Neural progenitor cell (in vitro differentiated cells): ENCODE measurements at regions not wholly inside any gene's neighbourhood (a gene's known extent, or its start where the extent isn't known, plus 50 kb on each side); places are given as distances from the start of the nearest gene placed in this dataset.

Experiments used
- DNase-seq: peaks from one replicate; pipeline ENCODE4 v3.0.0-alpha.2; 2016; ENCODE audit warnings: low spot score
- H2AFZ ChIP-seq: fragments of 200-600 bp; sonication (generic); replicated peaks from 2 replicates; pipeline ENCODE4 v1.6.1; 2016; ENCODE audit warnings: antibody characterized with exemption
- H3F3A ChIP-seq: fragments of 200-600 bp; sonication (generic); 2 replicates; pipeline ENCODE4 v1.6.1; 2016; ENCODE audit warnings: antibody characterized with exemption, low read depth
- H3K27ac ChIP-seq: fragments of 200-600 bp; sonication (generic); 2 replicates; pipeline ENCODE4 v1.5.1; 2016; ENCODE audit warnings: mild to moderate bottlenecking
- H3K27me3 ChIP-seq: fragments of 200-600 bp; sonication (generic); 2 replicates; pipeline ENCODE4 v1.6.1; 2016; ENCODE audit warnings: mild to moderate bottlenecking, moderate library complexity
- H3K36me3 ChIP-seq: fragments of 200-600 bp; sonication (generic); 2 replicates; pipeline ENCODE4 v1.5.1; 2016
- H3K4me1 ChIP-seq: fragments of 200-600 bp; sonication (generic); 2 replicates; pipeline ENCODE4 v1.6.1; 2016; ENCODE audit warnings: mixed run types
- H3K4me2 ChIP-seq: fragments of 200-600 bp; sonication (generic); 2 replicates; pipeline ENCODE4 v1.6.1; 2016
- H3K4me3 ChIP-seq: fragments of 200-600 bp; sonication (generic); 2 replicates; pipeline ENCODE4 v1.5.1; 2016
- H3K79me2 ChIP-seq: fragments of 200-600 bp; sonication (generic); 2 replicates; pipeline ENCODE4 v1.6.1; 2016; ENCODE audit warnings: low read depth
- H3K9ac ChIP-seq: fragments of 200-600 bp; sonication (generic); 2 replicates; pipeline ENCODE4 v1.6.1; 2016
- H3K9me3 ChIP-seq: fragments of 200-600 bp; sonication (generic); 2 replicates; pipeline ENCODE4 v1.5.1; 2016; ENCODE audit warnings: low read depth
- H4K20me1 ChIP-seq: fragments of 200-600 bp; sonication (generic); 2 replicates; pipeline ENCODE4 v1.6.1; 2016; ENCODE audit warnings: low read depth
- H3K27ac Mint-ChIP-seq: 3 replicates; pipeline ENCODE4 v1.8.0; 2021; ENCODE audit warnings: mixed read lengths
- H3K27me3 Mint-ChIP-seq: 2 replicates; pipeline ENCODE4 v1.8.0; 2022; ENCODE audit warnings: low read depth, mild to moderate bottlenecking, inconsistent platforms, moderate library complexity, mixed read lengths; ENCODE audit not compliant: insufficient read depth
- H3K36me3 Mint-ChIP-seq: 3 replicates; pipeline ENCODE4 v1.8.0; 2021; ENCODE audit warnings: mixed read lengths
- H3K4me1 Mint-ChIP-seq: 3 replicates; pipeline ENCODE4 v1.8.0; 2021; ENCODE audit warnings: mixed read lengths
- H3K4me3 Mint-ChIP-seq: 3 replicates; pipeline ENCODE4 v1.8.0; 2021; ENCODE audit warnings: mild to moderate bottlenecking, moderate library complexity, mixed read lengths
- H3K9me3 Mint-ChIP-seq: 3 replicates; pipeline ENCODE4 v1.8.0; 2020; ENCODE audit warnings: mixed read lengths
- EZH2 ChIP-seq: fragments of 200-600 bp; sonication (generic); IDR thresholded peaks from 2 replicates; pipeline ENCODE4 v1.6.1; 2017; ENCODE audit warnings: antibody characterized with exemption, mild to moderate bottlenecking, moderate library complexity
- EZH2phosphoT487 ChIP-seq: fragments of 200-600 bp; sonication (generic); IDR thresholded peaks from 2 replicates; pipeline ENCODE4 v1.6.1; 2017; ENCODE audit warnings: antibody characterized with exemption
- TF ChIP-seq, protein P1 (sequence below): fragments of 200-600 bp; sonication (generic); IDR thresholded peaks from 2 replicates; pipeline ENCODE4 v1.5.1; 2017; ENCODE audit warnings: antibody characterized with exemption, mild to moderate bottlenecking

DNA sequence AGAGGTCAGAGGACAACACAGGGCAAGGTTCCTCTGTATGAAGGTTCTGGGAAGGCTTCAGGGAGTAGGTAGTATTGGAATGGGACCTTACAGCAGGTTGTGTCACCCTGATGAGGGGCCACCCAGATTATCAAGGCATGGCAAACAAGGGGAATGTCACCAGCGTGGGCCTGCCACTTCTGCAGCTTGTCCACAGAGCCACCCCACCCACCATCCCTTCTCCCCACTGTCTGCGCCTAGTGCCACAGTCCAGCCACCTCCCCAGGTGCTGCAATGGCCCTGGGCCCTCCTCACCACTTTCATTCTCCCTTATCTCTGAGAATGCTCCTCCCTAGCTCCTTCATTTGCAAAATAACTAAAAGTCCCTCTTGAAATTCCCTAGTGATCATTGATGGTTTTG is 170.3 kb downstream of the TTC32 start:
- Histone ChIP-seq H3K27ac (no peak overlapping the region), H3K27me3 (no peaks in the 10 kb centered on the region), H3K4me3 (no peak overlapping the region), H3K4me1 (peaks cover 7% of the 10 kb centered on the region), H3K9me3 (no peaks in the 10 kb centered on the region), H4K20me1 (no peaks in the 10 kb centered on the region), H3K79me2 (no peaks in the 10 kb centered on the region), H3F3A (no peaks in the 10 kb centered on the region), H3K9ac (no peak overlapping the region), H3K36me3 (no peaks in the 10 kb centered on the region), H2AFZ (no peak overlapping the region), H3K4me2 (no peak overlapping the region)
- no peak for DNase-seq
- Mint-ChIP-seq H3K36me3 (no peaks in the 10 kb centered on the region), H3K9me3 (no peaks in the 10 kb centered on the region), H3K27ac (no peak overlapping the region), H3K4me3 (no peak overlapping the region), H3K4me1 (peaks cover 24% of the 10 kb centered on the region), H3K27me3 (peaks cover 6% of the 10 kb centered on the region)
- TF ChIP-seq EZH2phosphoT487 (no peak), EZH2 (no peak)
- TF ChIP-seq, protein P1, sequence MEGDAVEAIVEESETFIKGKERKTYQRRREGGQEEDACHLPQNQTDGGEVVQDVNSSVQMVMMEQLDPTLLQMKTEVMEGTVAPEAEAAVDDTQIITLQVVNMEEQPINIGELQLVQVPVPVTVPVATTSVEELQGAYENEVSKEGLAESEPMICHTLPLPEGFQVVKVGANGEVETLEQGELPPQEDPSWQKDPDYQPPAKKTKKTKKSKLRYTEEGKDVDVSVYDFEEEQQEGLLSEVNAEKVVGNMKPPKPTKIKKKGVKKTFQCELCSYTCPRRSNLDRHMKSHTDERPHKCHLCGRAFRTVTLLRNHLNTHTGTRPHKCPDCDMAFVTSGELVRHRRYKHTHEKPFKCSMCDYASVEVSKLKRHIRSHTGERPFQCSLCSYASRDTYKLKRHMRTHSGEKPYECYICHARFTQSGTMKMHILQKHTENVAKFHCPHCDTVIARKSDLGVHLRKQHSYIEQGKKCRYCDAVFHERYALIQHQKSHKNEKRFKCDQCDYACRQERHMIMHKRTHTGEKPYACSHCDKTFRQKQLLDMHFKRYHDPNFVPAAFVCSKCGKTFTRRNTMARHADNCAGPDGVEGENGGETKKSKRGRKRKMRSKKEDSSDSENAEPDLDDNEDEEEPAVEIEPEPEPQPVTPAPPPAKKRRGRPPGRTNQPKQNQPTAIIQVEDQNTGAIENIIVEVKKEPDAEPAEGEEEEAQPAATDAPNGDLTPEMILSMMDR, result no peak

DNA sequence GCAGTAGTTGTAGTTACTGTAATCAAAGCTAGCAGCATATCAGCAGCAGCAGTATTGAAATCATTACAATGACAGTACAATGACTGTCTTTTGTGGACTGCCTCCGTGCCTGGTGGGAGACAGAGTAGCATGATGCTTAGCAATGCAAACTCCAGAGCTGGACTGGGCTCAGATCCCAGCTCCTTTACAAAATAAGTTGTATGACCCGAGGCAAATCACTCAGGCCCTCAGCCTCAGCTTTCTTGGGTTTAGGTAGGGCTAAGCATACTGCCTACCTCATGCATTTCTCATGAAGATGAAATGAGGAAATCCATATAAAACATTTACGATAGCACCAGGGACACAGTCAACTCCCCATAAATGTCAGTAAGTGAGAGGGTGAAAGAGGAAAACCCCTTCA is 170.7 kb downstream of the TTC32 start:
- Mint-ChIP-seq H3K9me3 (no peaks in the 10 kb centered on the region), H3K27ac (no peak overlapping the region), H3K27me3 (peaks cover 6% of the 10 kb centered on the region), H3K4me1 (peaks cover 24% of the 10 kb centered on the region), H3K36me3 (no peaks in the 10 kb centered on the region), H3K4me3 (no peak overlapping the region)
- Histone ChIP-seq H3K27ac (no peak overlapping the region), H3K27me3 (no peaks in the 10 kb centered on the region), H3K9me3 (no peaks in the 10 kb centered on the region), H3K79me2 (no peaks in the 10 kb centered on the region), H4K20me1 (no peaks in the 10 kb centered on the region), H2AFZ (no peak overlapping the region), H3K36me3 (no peaks in the 10 kb centered on the region), H3F3A (no peaks in the 10 kb centered on the region), H3K9ac (no peak overlapping the region), H3K4me3 (no peak overlapping the region), H3K4me1 (peaks cover 7% of the 10 kb centered on the region), H3K4me2 (no peak overlapping the region)
- no peak for TF ChIP-seq EZH2
- no peak for TF ChIP-seq EZH2phosphoT487
- TF ChIP-seq, protein P1, result no peak
- no peak for DNase-seq

DNA sequence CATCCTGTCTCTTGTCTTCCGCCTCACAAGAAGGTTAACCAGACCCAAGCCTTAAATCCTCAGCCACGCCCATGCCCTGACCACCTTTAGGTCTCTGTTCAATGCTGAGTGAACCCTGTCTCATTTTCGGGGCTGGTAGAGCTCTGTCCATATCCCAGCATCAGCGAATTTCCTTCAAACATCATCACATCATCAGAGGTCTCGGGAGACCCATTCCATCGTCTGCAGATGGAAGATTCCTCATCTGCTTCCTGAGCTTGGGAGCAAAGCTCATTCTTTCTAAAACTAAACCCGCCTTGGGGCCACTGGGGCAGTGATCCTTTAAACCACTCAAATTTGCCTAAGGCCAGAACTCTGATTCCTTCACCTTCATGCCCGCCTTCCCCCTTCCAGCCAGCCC is 173.7 kb downstream of the TTC32 start:
- Histone ChIP-seq H3K4me1 (peaks cover under 1% of the 10 kb centered on the region), H4K20me1 (no peaks in the 10 kb centered on the region), H3K9ac (no peak overlapping the region), H3K4me2 (no peak overlapping the region), H3K79me2 (no peaks in the 10 kb centered on the region), H3K27ac (no peak overlapping the region), H3K36me3 (no peaks in the 10 kb centered on the region), H2AFZ (no peak overlapping the region), H3K27me3 (no peaks in the 10 kb centered on the region), H3K9me3 (no peaks in the 10 kb centered on the region), H3K4me3 (no peak overlapping the region), H3F3A (no peaks in the 10 kb centered on the region)
- Mint-ChIP-seq H3K9me3 (no peaks in the 10 kb centered on the region), H3K27ac (no peak overlapping the region), H3K4me1 (peaks cover 13% of the 10 kb centered on the region), H3K4me3 (no peak overlapping the region), H3K36me3 (no peaks in the 10 kb centered on the region), H3K27me3 (peaks cover 3% of the 10 kb centered on the region)
- no peak for DNase-seq
- TF ChIP-seq EZH2 (no peak), EZH2phosphoT487 (no peak)
- TF ChIP-seq, protein P1, result no peak
